BJ (cell line): ENCODE measurements at regions not wholly inside any gene's neighbourhood (a gene's known extent, or its start where the extent isn't known, plus 50 kb on each side); places are given as distances from the start of the nearest gene placed in this dataset.

Experiments used
- CTCF ChIA-PET: fragments of 350-600 bp; formaldehyde crosslinking; extraction: SDS; loops from one replicate; lab custom pipeline; 2021; ENCODE audit warnings: antibody characterized with exemption, inconsistent platforms; lab: Yijun Ruan, JAX
- POLR2A ChIA-PET: fragments of 300-600 bp; sonication (Branson Sonifier 250); formaldehyde crosslinking; extraction: SDS; loops from one replicate; lab custom pipeline; 2021; ENCODE audit warnings: antibody characterized with exemption; lab: Charles Lee
- DNase-seq: peaks from one replicate; pipeline ENCODE4 v3.0.0-alpha.2; 2011; ENCODE audit warnings: low read depth
- H3K27me3 ChIP-seq: 2 replicates; pipeline ENCODE4 v1.6.0; 2011; ENCODE audit warnings: low read length; ENCODE audit not compliant: control insufficient read depth, insufficient read depth
- H3K36me3 ChIP-seq: 2 replicates; pipeline ENCODE4 v1.5.1; 2011; ENCODE audit warnings: low read length; ENCODE audit not compliant: control insufficient read depth, insufficient read depth
- H3K4me3 ChIP-seq: 2 replicates; pipeline ENCODE4 v1.5.1; 2011; ENCODE audit warnings: low read depth, mild to moderate bottlenecking, control low read depth, low read length
- CTCF ChIP-seq: IDR thresholded peaks from 2 replicates; pipeline ENCODE4 v1.5.1; 2011; ENCODE audit warnings: low read depth, mild to moderate bottlenecking, control low read depth, inconsistent platforms, low read length, moderate library complexity; ENCODE audit not compliant: insufficient read depth

GRCh38 chr12:31853977-31854376, 105.2 kb upstream of the RESF1 start:
- no peaks in the 10 kb centered on the region for H3K27me3 ChIP-seq

GRCh38 chr12:31853520-31853919, 105.7 kb upstream of the RESF1 start:
- DNase-seq, result no peak
- no peak for TF ChIP-seq CTCF
- POLR2A ChIA-PET, result no interaction called here

More at GRCh38 chr12:31853977-31854376, 105.2 kb upstream of the RESF1 start:
- no peak for DNase-seq
- H3K4me3 ChIP-seq, result no peak overlapping the region
- no peaks in the 10 kb centered on the region for H3K36me3 ChIP-seq
- POLR2A ChIA-PET, result no interaction called here
- no peak for TF ChIP-seq CTCF
- CTCF ChIA-PET, result no interaction called here

DNA sequence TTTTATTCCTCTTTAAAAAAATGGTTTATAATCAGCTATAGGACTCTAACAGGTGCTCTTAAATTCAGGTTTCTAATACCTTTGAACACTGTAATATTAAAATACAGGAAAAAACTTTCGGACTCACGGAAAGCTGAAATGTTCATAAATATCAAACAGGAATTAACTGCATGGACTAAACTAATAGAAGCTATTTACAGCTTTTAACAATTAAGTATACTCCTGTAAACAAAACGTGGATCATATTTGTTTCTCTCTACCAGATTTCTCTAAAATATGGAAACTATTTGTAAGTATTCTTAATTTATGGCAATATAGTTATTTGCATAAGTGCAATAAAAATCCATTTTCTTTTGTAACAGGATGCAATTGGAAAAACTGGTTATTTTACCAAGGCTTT, 108.9 kb upstream of the RESF1 start:
- DNase-seq, result no peak
- POLR2A ChIA-PET, result no interaction called here

More at GRCh38 chr12:31853520-31853919, 105.7 kb upstream of the RESF1 start:
- H3K36me3 ChIP-seq, result no peaks in the 10 kb centered on the region
- no peak overlapping the region for H3K4me3 ChIP-seq
- H3K27me3 ChIP-seq, result no peaks in the 10 kb centered on the region
- CTCF ChIA-PET, result no interaction called here

DNA sequence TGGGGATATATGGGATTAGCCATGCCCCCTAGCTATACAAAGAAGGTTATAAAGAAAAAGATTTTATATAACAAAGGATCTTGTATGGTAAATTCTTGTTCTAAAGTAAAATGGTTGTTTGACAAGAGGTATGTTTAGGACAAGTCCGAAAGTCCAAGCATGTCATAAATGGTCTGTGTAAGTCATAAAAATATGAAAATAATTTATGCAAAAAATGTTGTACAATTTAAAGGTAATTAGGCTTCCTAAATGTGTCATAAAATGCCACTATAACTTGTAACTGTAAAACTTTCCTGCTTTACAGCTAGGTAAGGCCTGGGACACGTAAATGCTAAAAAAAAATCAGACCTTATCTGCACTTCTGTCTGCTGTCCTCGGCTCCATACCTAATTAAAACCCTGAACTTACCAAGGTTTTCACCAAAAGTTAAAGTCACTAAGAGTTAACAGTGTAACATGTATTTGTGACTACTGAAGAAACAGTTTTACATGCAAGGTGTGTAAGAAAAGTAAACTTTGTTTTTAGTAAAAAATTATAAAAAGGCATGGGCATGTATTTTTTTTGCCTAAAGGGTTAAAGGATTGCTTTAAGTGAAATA, 110.0 kb upstream of the RESF1 start:
- Histone ChIP-seq H3K4me3 (no peak overlapping the region), H3K36me3 (no peaks in the 10 kb centered on the region), H3K27me3 (no peaks in the 10 kb centered on the region)
- POLR2A ChIA-PET, result no interaction called here
- no peak for DNase-seq
- no peak for TF ChIP-seq CTCF
- CTCF ChIA-PET, result no interaction called here

More for the DNA sequence above, 108.9 kb upstream of the RESF1 start:
- CTCF ChIA-PET, result no interaction called here
- Histone ChIP-seq H3K27me3 (no peaks in the 10 kb centered on the region), H3K36me3 (no peaks in the 10 kb centered on the region), H3K4me3 (no peak overlapping the region)
- no peak for TF ChIP-seq CTCF

DNA sequence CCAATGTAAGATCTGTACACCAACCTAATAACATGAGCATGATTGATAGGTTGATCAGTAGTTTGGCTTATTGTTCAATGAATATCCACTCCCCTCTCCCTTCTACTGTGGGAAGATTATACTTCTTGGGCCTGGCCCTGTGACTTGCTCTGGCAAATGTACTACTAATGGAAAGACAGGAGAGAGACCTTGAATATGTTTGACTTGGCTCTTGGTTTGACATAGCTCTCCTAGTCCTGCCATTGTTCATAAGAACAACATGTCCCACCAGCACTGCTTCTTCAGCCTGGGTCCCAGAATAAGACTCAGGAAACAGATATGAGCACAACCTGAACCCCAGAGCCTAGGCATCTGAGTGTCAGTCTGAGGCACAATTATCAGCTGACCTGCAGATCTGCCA, 112.8 kb upstream of the RESF1 start:
- H3K27me3 ChIP-seq, result no peaks in the 10 kb centered on the region
- CTCF ChIA-PET, result no interaction called here
- TF ChIP-seq CTCF, result no peak
- POLR2A ChIA-PET, result no interaction called here
- no peak overlapping the region for H3K4me3 ChIP-seq
- no peak for DNase-seq
- no peaks in the 10 kb centered on the region for H3K36me3 ChIP-seq
